ENCODE measurements at regions not wholly inside any gene's neighbourhood (a gene's known extent, or its start where the extent isn't known, plus 50 kb on each side); places are given as distances from the start of the nearest gene placed in this dataset.
"Not testable (repeated sequence)": the region's sequence is repeated elsewhere in the genome, so short reads cannot be mapped to it uniquely, and the experiment has no call there.

GRCh38 chr13:34720618-34721017, 221.5 kb upstream of the NBEA start:
- no peak for DNase-seq

- DNase-seq, result no peak
Observed at GRCh38 chr13:34721631-34722595, 220.2 kb upstream of the NBEA start.

DNA sequence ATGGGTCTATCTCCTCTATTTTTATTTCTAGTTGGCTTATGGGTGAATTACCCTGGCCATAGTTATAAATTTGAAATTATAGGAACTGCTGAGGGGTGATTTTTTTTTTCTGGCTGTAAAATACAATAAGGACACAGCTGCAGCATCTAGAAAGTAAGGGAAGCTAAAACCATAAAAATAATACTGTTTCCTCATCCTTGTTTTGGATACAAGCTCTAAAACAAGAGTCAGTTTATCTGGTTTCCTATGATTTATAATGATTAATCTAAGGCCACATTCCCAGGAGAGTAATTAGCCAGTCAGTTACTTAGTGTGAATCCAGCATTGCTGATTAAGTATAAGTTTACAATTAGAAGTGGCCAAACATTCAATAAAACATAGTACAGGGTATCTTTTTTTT, 219.1 kb upstream of the NBEA start:
- no peak for DNase-seq

- no peak for DNase-seq
Observed at GRCh38 chr13:34730961-34731360, 211.1 kb upstream of the NBEA start.

GRCh38 chr13:34731486-34731885, 210.6 kb upstream of the NBEA start:
- DNase-seq, result no peak

GRCh38 chr13:34733721-34734120, 208.3 kb upstream of the NBEA start:
- DNase-seq, result no peak

DNA sequence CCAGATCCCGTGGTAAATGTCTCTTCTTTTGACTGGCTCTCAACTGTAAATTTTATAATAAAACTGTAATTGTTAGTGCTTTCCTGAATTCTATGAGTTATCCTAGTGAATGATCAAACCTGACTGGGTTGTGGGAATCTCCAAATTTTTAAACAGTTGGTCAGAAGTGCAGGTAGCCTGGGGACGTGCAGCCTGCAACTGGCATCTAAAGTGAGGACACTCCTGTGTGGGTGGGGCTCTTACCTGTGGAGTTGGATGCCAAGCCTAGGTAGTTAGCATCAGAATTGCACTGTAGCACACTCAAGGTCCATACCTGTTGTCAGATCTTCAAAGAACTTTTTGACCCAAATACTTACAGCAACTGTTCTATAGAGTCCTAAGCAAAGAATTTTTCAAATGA, 207.1 kb upstream of the NBEA start:
- DNase-seq, result no peak

DNA sequence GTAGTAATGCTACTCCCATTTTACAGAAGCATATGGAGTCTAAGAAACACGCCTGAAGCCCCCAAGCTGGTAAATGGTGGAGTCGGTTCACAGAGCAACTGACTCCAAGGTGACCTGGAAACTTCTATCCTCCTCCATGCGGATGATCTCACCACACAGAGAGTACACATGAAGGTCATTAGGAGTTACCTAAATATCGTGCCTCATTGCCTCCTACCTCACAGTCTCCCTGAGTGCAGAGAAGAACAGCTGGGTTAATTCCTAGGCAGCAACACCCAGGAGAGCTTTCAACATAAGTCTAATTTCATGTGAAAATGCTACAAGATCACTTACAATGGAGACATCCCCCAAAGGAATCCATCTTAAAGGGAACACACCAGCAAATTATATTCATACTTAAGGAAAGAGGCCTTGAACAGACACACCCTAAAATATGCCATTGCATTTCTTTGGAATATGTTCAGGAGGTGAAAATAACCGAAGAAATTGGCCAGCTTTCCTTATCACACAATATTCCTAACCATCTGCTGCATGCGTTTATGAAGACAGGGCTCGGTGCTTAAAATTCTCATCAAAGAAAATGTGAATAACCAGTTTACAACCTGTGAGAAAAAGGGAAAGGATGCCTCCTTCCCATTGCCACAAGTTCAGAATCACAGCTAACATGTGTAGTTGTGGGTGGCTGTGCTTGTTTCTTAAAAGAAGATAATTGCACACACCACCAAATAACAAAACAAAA, 203.6 kb upstream of the NBEA start:
- no peak for DNase-seq

DNA sequence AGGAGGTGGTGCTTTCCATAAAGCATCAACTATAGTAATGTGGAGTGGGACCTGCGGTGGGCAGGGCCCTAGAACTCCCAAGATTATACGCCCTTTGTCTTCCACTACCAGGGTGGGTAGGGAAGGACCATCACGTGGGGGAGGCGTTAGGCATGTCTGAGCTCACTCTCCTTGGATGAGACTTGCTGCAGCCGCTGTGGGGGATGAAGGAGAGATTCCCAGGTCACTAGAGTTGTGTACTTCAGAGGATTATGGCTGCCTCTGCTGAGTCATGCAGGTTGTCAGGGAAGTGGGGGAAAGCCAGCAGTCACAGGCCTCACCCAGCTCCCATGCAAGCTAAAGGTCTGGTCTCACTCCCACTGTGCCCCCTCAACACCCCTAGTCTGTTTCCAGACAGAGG, 195.0 kb upstream of the NBEA start:
- not testable (repeated sequence) for DNase-seq

DNA sequence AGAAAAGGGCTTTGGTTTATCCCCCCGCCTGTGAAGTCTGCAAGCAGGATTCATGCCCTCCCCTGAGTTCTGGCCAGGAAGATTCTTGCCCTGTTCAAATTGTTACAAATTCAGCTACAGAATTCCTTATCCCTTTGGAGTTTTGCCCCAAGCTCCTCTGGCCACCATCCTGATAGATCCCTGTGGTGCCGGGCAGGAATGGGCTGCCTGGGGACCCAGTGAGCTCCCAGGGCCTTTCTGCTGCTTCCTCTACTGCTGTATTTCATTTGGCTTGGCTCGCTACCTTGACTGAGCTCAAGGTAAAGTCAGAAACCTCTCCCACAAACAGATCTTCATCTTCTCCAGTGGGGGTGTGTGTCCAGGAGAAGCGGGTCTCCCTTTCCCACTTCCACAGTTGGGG, 194.6 kb upstream of the NBEA start:
- DNase-seq, result no peak

GRCh38 chr13:34748073-34748472, 194.0 kb upstream of the NBEA start:
- no peak for DNase-seq

GRCh38 chr13:34748596-34748995, 193.5 kb upstream of the NBEA start:
- DNase-seq, result no peak

DNA sequence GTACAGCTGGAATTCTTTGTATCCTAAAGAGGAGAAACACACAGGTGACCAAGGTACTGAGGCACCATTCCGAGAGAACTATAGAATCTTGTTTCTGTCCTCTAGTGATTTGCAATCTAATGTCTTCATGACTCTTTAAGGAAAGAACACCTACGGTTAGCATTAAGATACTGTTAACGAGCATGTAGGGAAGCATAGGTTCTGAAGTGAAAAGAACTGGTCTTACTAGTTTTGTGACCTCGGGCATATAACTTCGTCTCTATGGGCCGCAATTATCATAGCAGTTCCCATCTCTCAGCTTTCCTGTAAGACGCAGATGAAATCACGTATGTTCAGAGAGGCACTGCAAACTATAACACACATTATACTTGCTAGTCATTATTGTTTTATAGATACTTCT, 193.0 kb upstream of the NBEA start:
- DNase-seq, result no peak

GRCh38 chr13:34750078-34750931, 191.8 kb upstream of the NBEA start:
- DNase-seq, result peak in 1 of 2 experiments; percentile 19

GRCh38 chr13:34751044-34751443, 191.0 kb upstream of the NBEA start:
- DNase-seq, result no peak

- DNase-seq, result no peak
Observed at GRCh38 chr13:34751492-34751891, 190.6 kb upstream of the NBEA start.

DNA sequence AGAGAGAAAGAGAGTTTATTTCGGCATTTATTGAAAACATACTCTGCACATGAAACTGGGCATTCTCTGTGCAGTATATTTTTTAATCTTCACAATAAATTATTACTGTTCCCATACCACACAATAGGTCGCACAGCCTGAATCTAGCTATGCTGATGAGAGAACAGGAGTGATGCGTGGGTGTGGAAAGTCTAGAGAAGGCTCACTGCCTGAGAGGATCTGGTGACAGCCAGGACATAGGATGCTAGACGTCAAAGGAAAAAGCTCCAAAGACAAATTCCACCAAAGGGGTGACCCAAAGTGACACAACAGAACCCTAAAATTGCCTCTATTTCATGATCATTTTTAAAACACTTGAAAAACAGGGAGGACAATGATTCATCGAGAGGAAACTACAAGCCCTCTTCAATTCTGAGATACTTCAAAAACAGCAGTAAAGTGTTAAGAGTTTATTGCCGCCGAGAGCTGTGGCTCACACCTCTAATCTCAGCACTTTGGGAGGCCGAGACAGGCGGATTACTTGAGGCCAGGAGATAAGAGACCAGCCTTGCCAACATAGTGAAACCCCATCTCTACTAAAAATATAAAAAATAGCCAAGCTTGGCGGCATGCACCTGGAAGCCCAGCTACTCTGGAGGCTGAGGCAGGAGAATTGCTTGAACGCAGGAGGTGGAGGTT, 189.6 kb upstream of the NBEA start:
- no peak for DNase-seq

DNA sequence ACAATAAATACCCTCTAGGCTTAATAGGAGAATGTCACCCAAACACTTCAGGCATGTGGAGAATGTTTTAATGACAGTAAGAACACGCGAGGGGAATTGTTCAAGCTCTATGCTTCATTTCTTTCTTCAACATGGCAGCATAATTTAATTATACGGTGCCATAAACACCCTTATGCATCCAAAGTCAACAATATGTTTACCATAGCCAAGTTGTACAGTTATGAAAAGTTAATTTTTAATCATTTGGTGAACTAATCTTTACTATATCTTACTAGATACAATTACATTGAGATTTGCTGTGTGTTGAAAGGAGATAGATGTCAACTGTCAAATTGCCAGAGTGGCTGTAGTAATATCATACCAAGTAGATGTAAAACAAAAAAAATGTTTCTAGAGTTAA, 185.9 kb upstream of the NBEA start:
- no peak for DNase-seq

GRCh38 chr13:34756572-34756971, 185.5 kb upstream of the NBEA start:
- no peak for DNase-seq

- no peak for DNase-seq
Observed at GRCh38 chr13:34757441-34757840, 184.6 kb upstream of the NBEA start.

GRCh38 chr13:34758628-34759027, 183.4 kb upstream of the NBEA start:
- no peak for DNase-seq

GRCh38 chr13:34762312-34762711, 179.8 kb upstream of the NBEA start:
- DNase-seq, result no peak

DNA sequence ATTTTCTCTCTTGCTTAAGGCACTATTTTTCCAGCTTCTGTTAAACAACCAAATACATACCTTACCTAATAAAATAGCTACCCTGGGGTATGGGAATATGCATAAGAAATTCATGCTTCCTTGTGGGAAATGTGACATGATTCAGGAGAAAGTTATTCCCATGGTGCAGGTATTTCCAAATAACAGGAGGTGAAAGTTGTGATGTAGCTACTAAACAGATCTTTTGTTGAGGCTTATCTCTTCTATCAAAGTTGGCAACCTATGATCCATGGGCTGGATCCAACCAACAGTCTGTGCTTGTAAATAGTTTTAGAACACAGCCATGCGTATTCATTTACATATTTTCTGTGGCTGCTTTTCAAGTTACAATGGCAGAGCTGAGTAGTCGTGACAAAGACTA, 177.8 kb upstream of the NBEA start:
- DNase-seq, result no peak

All from cerebellar nuclear complex (tissue), 1 donor.